NCI-H82 (cell line): ENCODE measurements at regions not wholly inside any gene's neighbourhood (a gene's known extent, or its start where the extent isn't known, plus 50 kb on each side); places are given as distances from the start of the nearest gene placed in this dataset.

Experiments
- DNase-seq: peaks from one replicate; lab custom pipeline; 2025; lab: John Stamatoyannopoulos, UW

- DNase-seq, result no peak
Measured at GRCh38 chr10:105982735-105983134, 1181.8 kb downstream of the SORCS1 start.

- no peak for DNase-seq
Measured at GRCh38 chr10:105981679-105982078, 1182.8 kb downstream of the SORCS1 start.

- DNase-seq, result peak; percentile 13
Measured at GRCh38 chr10:105974803-105975456, 1189.6 kb downstream of the SORCS1 start.

- no peak for DNase-seq
Measured at GRCh38 chr10:105973902-105974301, 1190.6 kb downstream of the SORCS1 start.

- peak; percentile 25 for DNase-seq
Measured at GRCh38 chr10:105973360-105973759, 1191.1 kb downstream of the SORCS1 start.

GRCh38 chr10:105971460-105971859 lies 1193.0 kb downstream of the SORCS1 start:
- no peak for DNase-seq

- DNase-seq, result no peak
Measured at GRCh38 chr10:105969884-105970377, 1194.6 kb downstream of the SORCS1 start.

- no peak for DNase-seq
Measured at GRCh38 chr10:105968666-105969065, 1195.8 kb downstream of the SORCS1 start.

- DNase-seq, result no peak
Measured at GRCh38 chr10:105967256-105967655, 1197.2 kb downstream of the SORCS1 start.

- DNase-seq, result no peak
Measured at GRCh38 chr10:105965141-105965540, 1199.4 kb downstream of the SORCS1 start.

GRCh38 chr10:105964009-105964408 lies 1200.5 kb downstream of the SORCS1 start:
- no peak for DNase-seq

GRCh38 chr10:105963334-105963884 lies 1201.1 kb downstream of the SORCS1 start:
- DNase-seq, result peak; percentile 6

- no peak for DNase-seq
Measured at GRCh38 chr10:105956550-105956949, 1208.0 kb downstream of the SORCS1 start.

- no peak for DNase-seq
Measured at GRCh38 chr10:105953861-105954260, 1210.6 kb downstream of the SORCS1 start.

GRCh38 chr10:105953056-105953455 lies 1211.5 kb downstream of the SORCS1 start:
- DNase-seq, result no peak

- peak; percentile 9 for DNase-seq
Measured at GRCh38 chr10:105952153-105952552, 1212.4 kb downstream of the SORCS1 start.

- DNase-seq, result peak; percentile 59
Measured at GRCh38 chr10:105950410-105950809, 1214.1 kb downstream of the SORCS1 start.

GRCh38 chr10:105949721-105950120 lies 1214.8 kb downstream of the SORCS1 start:
- no peak for DNase-seq

GRCh38 chr10:105925045-105925785 lies 1239.3 kb downstream of the SORCS1 start:
- DNase-seq, result no peak

- DNase-seq, result no peak
Measured at GRCh38 chr10:105921348-105921747, 1243.2 kb downstream of the SORCS1 start.

GRCh38 chr10:105914432-105914831 lies 1250.1 kb downstream of the SORCS1 start:
- DNase-seq, result no peak

- no peak for DNase-seq
Measured at GRCh38 chr10:105908701-105909100, 1255.8 kb downstream of the SORCS1 start.

GRCh38 chr10:105885495-105885894 lies 1244.4 kb downstream of the SORCS3 start:
- no peak for DNase-seq
